CD4-positive, alpha-beta memory T cell (primary cell): ENCODE measurements at regions not wholly inside any gene's neighbourhood (a gene's known extent, or its start where the extent isn't known, plus 50 kb on each side); places are given as distances from the start of the nearest gene placed in this dataset.

Source experiments
- CTCF ChIA-PET: fragments of 350-600 bp; sonication (Branson Sonifier 250); formaldehyde crosslinking; loops from one replicate; lab custom pipeline; 2021; ENCODE audit warnings: inconsistent platforms; ENCODE audit not compliant: partially characterized antibody; lab: Charles Lee
- POLR2A ChIA-PET: fragments of 350-600 bp; sonication (Branson Sonifier 250); formaldehyde crosslinking; loops from one replicate; lab custom pipeline; 2021; ENCODE audit not compliant: partially characterized antibody; lab: Charles Lee
- DNase-seq, 5 donors: peaks; one replicate each; pipeline versions ENCODE4 v3.0.0 to v3.0.0-alpha.2; 2020 to 2022; ENCODE audit warnings: mixed read lengths in 1 of 5
- H3K27ac ChIP-seq: one replicate; pipeline ENCODE4 v1.7.0; 2013; ENCODE audit warnings: low read depth, low read length
- H3K27me3 ChIP-seq: 2 replicates; pipeline ENCODE4 v1.7.0; 2013; ENCODE audit warnings: mild to moderate bottlenecking, low read length, moderate library complexity; ENCODE audit not compliant: insufficient read depth
- H3K36me3 ChIP-seq: 2 replicates; pipeline ENCODE4 v1.7.0; 2013; ENCODE audit warnings: mild to moderate bottlenecking, low read length, moderate library complexity; ENCODE audit not compliant: insufficient read depth
- H3K4me1 ChIP-seq: 2 replicates; pipeline ENCODE4 v1.7.0; 2013; ENCODE audit warnings: mild to moderate bottlenecking, low read length, moderate library complexity; ENCODE audit not compliant: insufficient read depth
- H3K4me3 ChIP-seq, 2 donors: one replicate each; pipeline ENCODE4 v1.7.0; 2013; ENCODE audit warnings: low read length in 2 of 2, mild to moderate bottlenecking in 1 of 2
- H3K9me3 ChIP-seq, 2 donors: one replicate each; pipeline ENCODE4 v1.7.0; 2013; ENCODE audit warnings: low read length in 2 of 2, control low read depth in 1 of 2; ENCODE audit not compliant: control insufficient read depth in 1 of 2
- H3K27ac Mint-ChIP-seq, 7 donors: one replicate each; pipeline ENCODE4 v1.8.0; 2020 to 2021; ENCODE audit warnings: mixed read lengths in 7 of 7, mild to moderate bottlenecking in 6 of 7, inconsistent platforms in 3 of 7, moderate library complexity in 3 of 7
- H3K27me3 Mint-ChIP-seq, 2 donors: one replicate each; pipeline ENCODE4 v1.8.0; 2020 to 2021; ENCODE audit warnings: mixed read lengths in 2 of 2
- H3K36me3 Mint-ChIP-seq, 2 donors: one replicate each; pipeline ENCODE4 v1.8.0; 2020 to 2021; ENCODE audit warnings: mixed read lengths in 2 of 2, inconsistent platforms in 1 of 2, mild to moderate bottlenecking in 1 of 2
- H3K4me1 Mint-ChIP-seq, 4 donors: one replicate each; pipeline ENCODE4 v1.8.0; 2020 to 2021; ENCODE audit warnings: mixed read lengths in 4 of 4, mild to moderate bottlenecking in 1 of 4
- H3K4me3 Mint-ChIP-seq, 8 donors: one replicate each; pipeline ENCODE4 v1.8.0; 2020 to 2021; ENCODE audit warnings: mixed read lengths in 8 of 8, mild to moderate bottlenecking in 7 of 8, moderate library complexity in 6 of 8, inconsistent platforms in 3 of 8
- H3K9me3 Mint-ChIP-seq, 8 donors: one replicate each; pipeline ENCODE4 v1.8.0; 2020 to 2021; ENCODE audit warnings: mixed read lengths in 8 of 8, mild to moderate bottlenecking in 5 of 8, inconsistent platforms in 3 of 8, moderate library complexity in 1 of 8
- intact Hi-C: fragments of 100-400 bp; cut with micrococcal nuclease; formaldehyde crosslinking; loops from one replicate; pipeline ENCODE4 v1.15.1; 2023

- Mint-ChIP-seq H3K36me3 (no peaks in the 10 kb centered on the region), H3K9me3 (peaks cover 1 to 12% (median 3%) of the 10 kb centered on the region in 8 donors), H3K27me3 (no peaks in the 10 kb centered on the region), H3K4me1 (no peaks in the 10 kb centered on the region), H3K4me3 (no peak overlapping the region), H3K27ac (no peak overlapping the region)
- no peaks in the 10 kb centered on the region for H3K9me3 ChIP-seq
- H3K36me3 ChIP-seq: no peaks in the 10 kb centered on the region
- intact Hi-C loops: no loop called here
- no peaks in the 10 kb centered on the region for H3K27me3 ChIP-seq
- POLR2A ChIA-PET: no interaction called here
- no peaks in the 10 kb centered on the region for H3K4me1 ChIP-seq
- H3K27ac ChIP-seq: no peak overlapping the region
- CTCF ChIA-PET: no interaction called here
- no peak overlapping the region for H3K4me3 ChIP-seq
- no peak for DNase-seq
These were observed 1476.1 kb upstream of the TENM3 start for GRCh38 chr4:180766944-180767729.

- H3K9me3 Mint-ChIP-seq: peaks cover 1 to 12% (median 3%) of the 10 kb centered on the region in 8 donors
- H3K9me3 ChIP-seq: no peaks in the 10 kb centered on the region
- H3K4me3 Mint-ChIP-seq: no peak overlapping the region
- no peak for DNase-seq
- H3K36me3 ChIP-seq: no peaks in the 10 kb centered on the region
- H3K27ac Mint-ChIP-seq: no peak overlapping the region
- no peaks in the 10 kb centered on the region for H3K27me3 ChIP-seq
- ChIA-PET CTCF (no interaction called here), POLR2A (no interaction called here)
- no peak overlapping the region for H3K4me3 ChIP-seq
- no peaks in the 10 kb centered on the region for H3K4me1 ChIP-seq
- no peak overlapping the region for H3K27ac ChIP-seq
- no peaks in the 10 kb centered on the region for H3K36me3 Mint-ChIP-seq
- no peaks in the 10 kb centered on the region for H3K27me3 Mint-ChIP-seq
- no peaks in the 10 kb centered on the region for H3K4me1 Mint-ChIP-seq
- intact Hi-C loops: no loop called here
These were observed 1474.6 kb upstream of the TENM3 start for GRCh38 chr4:180768610-180769009.

GRCh38 chr4:180769791-180770190 is 1473.4 kb upstream of the TENM3 start:
- Histone ChIP-seq H3K4me3 (no peak overlapping the region), H3K9me3 (no peaks in the 10 kb centered on the region), H3K27ac (no peak overlapping the region), H3K27me3 (no peaks in the 10 kb centered on the region), H3K4me1 (no peaks in the 10 kb centered on the region), H3K36me3 (no peaks in the 10 kb centered on the region)
- intact Hi-C loops: no loop called here
- Mint-ChIP-seq H3K4me3 (no peak overlapping the region), H3K4me1 (no peaks in the 10 kb centered on the region), H3K27me3 (no peaks in the 10 kb centered on the region), H3K36me3 (no peaks in the 10 kb centered on the region), H3K9me3 (peaks cover 1 to 12% (median 6%) of the 10 kb centered on the region in 8 donors), H3K27ac (no peak overlapping the region)
- CTCF ChIA-PET: no interaction called here
- POLR2A ChIA-PET: no interaction called here
- no peak for DNase-seq

- Histone ChIP-seq H3K4me1 (no peaks in the 10 kb centered on the region), H3K27ac (no peak overlapping the region), H3K9me3 (no peaks in the 10 kb centered on the region), H3K36me3 (no peaks in the 10 kb centered on the region), H3K4me3 (no peak overlapping the region), H3K27me3 (no peaks in the 10 kb centered on the region)
- ChIA-PET CTCF (no interaction called here), POLR2A (no interaction called here)
- Mint-ChIP-seq H3K27me3 (no peaks in the 10 kb centered on the region), H3K36me3 (no peaks in the 10 kb centered on the region), H3K9me3 (peaks cover 1 to 12% (median 6%) of the 10 kb centered on the region in 8 donors), H3K4me1 (no peaks in the 10 kb centered on the region), H3K4me3 (no peak overlapping the region), H3K27ac (no peak overlapping the region)
- no peak for DNase-seq
- intact Hi-C loops: no loop called here
These were observed 1472.9 kb upstream of the TENM3 start for GRCh38 chr4:180770265-180770664.

- Histone ChIP-seq H3K4me1 (no peaks in the 10 kb centered on the region), H3K9me3 (no peaks in the 10 kb centered on the region), H3K27ac (no peak overlapping the region), H3K36me3 (no peaks in the 10 kb centered on the region), H3K27me3 (no peaks in the 10 kb centered on the region), H3K4me3 (no peak overlapping the region)
- H3K27me3 Mint-ChIP-seq: no peaks in the 10 kb centered on the region
- ChIA-PET CTCF (no interaction called here), POLR2A (no interaction called here)
- H3K36me3 Mint-ChIP-seq: no peaks in the 10 kb centered on the region
- no peak for DNase-seq
- intact Hi-C loops: no loop called here
- H3K4me3 Mint-ChIP-seq: no peak overlapping the region
- peaks cover 0 to 15% (median 5%) of the 10 kb centered on the region in 8 donors for H3K9me3 Mint-ChIP-seq
- H3K4me1 Mint-ChIP-seq: no peaks in the 10 kb centered on the region
- H3K27ac Mint-ChIP-seq: no peak overlapping the region
These were observed 1458.3 kb upstream of the TENM3 start for GRCh38 chr4:180784940-180785339.

GRCh38 chr4:180788729-180789128 is 1454.5 kb upstream of the TENM3 start:
- no peak for DNase-seq
- Mint-ChIP-seq H3K4me1 (no peaks in the 10 kb centered on the region), H3K27me3 (no peaks in the 10 kb centered on the region), H3K27ac (no peak overlapping the region), H3K9me3 (peaks cover 0 to 15% (median 5%) of the 10 kb centered on the region in 8 donors), H3K4me3 (no peak overlapping the region), H3K36me3 (no peaks in the 10 kb centered on the region)
- POLR2A ChIA-PET: no interaction called here
- Histone ChIP-seq H3K4me1 (no peaks in the 10 kb centered on the region), H3K9me3 (no peaks in the 10 kb centered on the region), H3K36me3 (no peaks in the 10 kb centered on the region), H3K27me3 (no peaks in the 10 kb centered on the region), H3K27ac (no peak overlapping the region), H3K4me3 (no peak overlapping the region)
- intact Hi-C loops: no loop called here
- CTCF ChIA-PET: no interaction called here

- H3K27me3 Mint-ChIP-seq: no peaks in the 10 kb centered on the region
- peaks cover 0 to 17% (median 5%) of the 10 kb centered on the region in 8 donors for H3K9me3 Mint-ChIP-seq
- ChIA-PET POLR2A (no interaction called here), CTCF (no interaction called here)
- H3K27me3 ChIP-seq: no peaks in the 10 kb centered on the region
- no peak overlapping the region for H3K4me3 Mint-ChIP-seq
- no peak overlapping the region for H3K4me3 ChIP-seq
- no peaks in the 10 kb centered on the region for H3K4me1 Mint-ChIP-seq
- no peak for DNase-seq
- no peak overlapping the region for H3K27ac Mint-ChIP-seq
- intact Hi-C loops: no loop called here
- no peaks in the 10 kb centered on the region for H3K36me3 ChIP-seq
- no peak overlapping the region for H3K27ac ChIP-seq
- H3K36me3 Mint-ChIP-seq: no peaks in the 10 kb centered on the region
- H3K9me3 ChIP-seq: no peaks in the 10 kb centered on the region
- no peaks in the 10 kb centered on the region for H3K4me1 ChIP-seq
These were observed 1453.3 kb upstream of the TENM3 start for GRCh38 chr4:180789929-180790328.
